Stomach (tissue), 4 donors: ENCODE measurements at regions not wholly inside any gene's neighbourhood (a gene's known extent, or its start where the extent isn't known, plus 50 kb on each side); places are given as distances from the start of the nearest gene placed in this dataset.

Experiments
- POLR2A ChIP-seq, 4 donors: fragments of 450-650 bp; IDR thresholded peaks; one replicate each; pipeline ENCODE4 v1.6.1; 2016; ENCODE audit warnings: antibody characterized with exemption in 4 of 4, control low read depth in 2 of 4, mild to moderate bottlenecking in 1 of 4, moderate library complexity in 1 of 4
- POLR2AphosphoS5 ChIP-seq, 3 donors: sonication (generic); formaldehyde crosslinking; IDR thresholded peaks; one replicate each; pipeline ENCODE4 v1.6.1; 2016; ENCODE audit warnings: antibody characterized with exemption in 3 of 3
- TF ChIP-seq, protein P1 (sequence below), 7 experiments: fragments of 450-650 bp in 4 of 7; fragments of 200-600 bp in 3 of 7; sonication (generic) in 3 of 7; IDR thresholded peaks; one replicate each; pipeline ENCODE4 v1.5.1; 2016 to 2019; ENCODE audit warnings: antibody characterized with exemption in 7 of 7, control low read depth in 2 of 7, mild to moderate bottlenecking in 1 of 7

- no peak for TF ChIP-seq POLR2AphosphoS5 (IDR thresholded peaks at IDR 0.05)
- TF ChIP-seq, protein P1, sequence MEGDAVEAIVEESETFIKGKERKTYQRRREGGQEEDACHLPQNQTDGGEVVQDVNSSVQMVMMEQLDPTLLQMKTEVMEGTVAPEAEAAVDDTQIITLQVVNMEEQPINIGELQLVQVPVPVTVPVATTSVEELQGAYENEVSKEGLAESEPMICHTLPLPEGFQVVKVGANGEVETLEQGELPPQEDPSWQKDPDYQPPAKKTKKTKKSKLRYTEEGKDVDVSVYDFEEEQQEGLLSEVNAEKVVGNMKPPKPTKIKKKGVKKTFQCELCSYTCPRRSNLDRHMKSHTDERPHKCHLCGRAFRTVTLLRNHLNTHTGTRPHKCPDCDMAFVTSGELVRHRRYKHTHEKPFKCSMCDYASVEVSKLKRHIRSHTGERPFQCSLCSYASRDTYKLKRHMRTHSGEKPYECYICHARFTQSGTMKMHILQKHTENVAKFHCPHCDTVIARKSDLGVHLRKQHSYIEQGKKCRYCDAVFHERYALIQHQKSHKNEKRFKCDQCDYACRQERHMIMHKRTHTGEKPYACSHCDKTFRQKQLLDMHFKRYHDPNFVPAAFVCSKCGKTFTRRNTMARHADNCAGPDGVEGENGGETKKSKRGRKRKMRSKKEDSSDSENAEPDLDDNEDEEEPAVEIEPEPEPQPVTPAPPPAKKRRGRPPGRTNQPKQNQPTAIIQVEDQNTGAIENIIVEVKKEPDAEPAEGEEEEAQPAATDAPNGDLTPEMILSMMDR (IDR thresholded peaks at IDR 0.05) = no peak
- TF ChIP-seq POLR2A (IDR thresholded peaks at IDR 0.05) = no peak
These were observed 249.2 kb downstream of the MID1IP1 start for GRCh38 chrX:39050427-39050826.
